GM12865 (cell line): ENCODE measurements at regions not wholly inside any gene's neighbourhood (a gene's known extent, or its start where the extent isn't known, plus 50 kb on each side); places are given as distances from the start of the nearest gene placed in this dataset.
"Not testable (repeated sequence)": the region's sequence is repeated elsewhere in the genome, so short reads cannot be mapped to it uniquely, and the experiment has no call there.

Source experiments
- DNase-seq: peaks from one replicate; pipeline ENCODE4 v3.0.0; 2010; ENCODE audit warnings: low read depth
- H3K4me3 ChIP-seq: 2 replicates; pipeline ENCODE4 v1.5.1; 2011; ENCODE audit warnings: mild to moderate bottlenecking, low read depth, low read length, control low read depth
- CTCF ChIP-seq: IDR thresholded peaks from 2 replicates; pipeline ENCODE4 v1.5.1; 2011; ENCODE audit warnings: low read length, control low read depth, low read depth, inconsistent platforms; ENCODE audit not compliant: insufficient read depth; ENCODE audit errors: missing control alignments

GRCh38 chr3:144953959-144954358 is 982.3 kb downstream of the DIPK2A start:
- no peak for TF ChIP-seq CTCF
- no peak for DNase-seq
- no peak overlapping the region for H3K4me3 ChIP-seq

- no peak for DNase-seq
- no peak for TF ChIP-seq CTCF
- no peak overlapping the region for H3K4me3 ChIP-seq
Observed at GRCh38 chr3:144957398-144958101, 985.9 kb downstream of the DIPK2A start.

GRCh38 chr3:144963810-144964209 is 992.2 kb downstream of the DIPK2A start:
- H3K4me3 ChIP-seq: no peak overlapping the region

DNA sequence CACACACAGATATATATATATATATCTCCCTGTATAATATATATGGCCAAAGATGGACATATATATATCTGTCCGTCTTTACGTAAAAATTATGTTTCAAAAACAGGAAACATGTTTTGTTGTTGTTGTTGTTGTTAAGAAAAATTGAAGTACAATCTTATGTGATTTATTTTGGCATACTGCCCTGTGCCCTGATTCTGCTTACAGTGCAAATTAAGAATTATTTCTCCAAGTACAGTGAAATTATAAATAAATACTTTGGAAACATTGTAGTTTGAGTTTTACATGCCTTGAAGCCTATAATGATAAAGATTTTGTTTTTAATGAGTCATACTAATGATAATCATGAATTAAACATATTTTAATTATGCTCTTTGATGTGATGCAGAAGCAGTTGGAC is 994.9 kb downstream of the DIPK2A start:
- DNase-seq: no peak
- H3K4me3 ChIP-seq: no peak overlapping the region
- TF ChIP-seq CTCF: no peak

More at GRCh38 chr3:144963810-144964209, 992.2 kb downstream of the DIPK2A start:
- no peak for TF ChIP-seq CTCF
- DNase-seq: no peak

- no peak for TF ChIP-seq CTCF
- DNase-seq: no peak
- H3K4me3 ChIP-seq: no peak overlapping the region
Observed at GRCh38 chr3:144968750-144969350, 997.2 kb downstream of the DIPK2A start.

GRCh38 chr3:144984481-144984880 is 1012.9 kb downstream of the DIPK2A start:
- H3K4me3 ChIP-seq, DNase-seq: not testable (repeated sequence)

- DNase-seq: no peak
- no peak overlapping the region for H3K4me3 ChIP-seq
- no peak for TF ChIP-seq CTCF
Observed at GRCh38 chr3:144989807-144990206, 1018.2 kb downstream of the DIPK2A start.
